ENCODE measurements at regions not wholly inside any gene's neighbourhood (a gene's known extent, or its start where the extent isn't known, plus 50 kb on each side); places are given as distances from the start of the nearest gene placed in this dataset.

DNA sequence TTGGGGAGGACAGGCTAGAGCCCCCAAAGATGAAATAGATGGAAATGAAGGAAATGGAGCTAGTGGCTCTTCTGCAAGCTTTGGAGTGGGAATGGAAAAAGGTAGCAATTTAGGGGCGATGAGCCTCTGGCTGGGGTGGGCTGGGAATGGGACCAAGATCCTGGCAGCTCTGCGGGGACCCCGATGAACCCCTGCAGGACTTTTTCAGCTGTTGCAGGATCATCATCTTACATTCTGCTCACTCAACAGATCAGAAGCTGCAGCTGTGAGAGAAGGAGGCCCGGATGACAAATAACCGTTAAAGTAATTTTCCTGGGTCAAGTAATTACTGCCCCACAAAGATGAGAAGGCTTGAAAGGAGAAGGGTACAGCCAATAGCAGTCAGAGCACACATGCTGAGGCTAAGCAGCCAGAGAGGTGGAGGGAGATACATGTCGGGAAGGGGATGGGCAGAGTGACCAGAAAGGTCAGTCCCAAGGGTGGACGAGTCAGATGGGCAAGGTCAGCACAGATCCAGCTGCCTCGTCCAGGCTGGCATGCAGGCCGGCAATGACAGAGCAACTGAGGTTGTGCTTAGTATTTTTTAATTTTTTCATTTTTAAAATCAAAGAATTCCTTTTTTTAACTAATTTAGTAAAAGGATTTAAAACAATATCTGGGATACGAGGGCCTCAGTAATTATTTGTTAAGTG, 245.0 kb upstream of the RAB6C start:
- no peaks in the 10 kb centered on the region for H3K4me1 ChIP-seq
- no peaks in the 10 kb centered on the region for H3K27me3 ChIP-seq
- H3K36me3 ChIP-seq (replicated peaks in 1 of 2; ENCODE audit: insufficient read depth in 1 of 2, low read depth in 2 of 2), result no peaks in the 10 kb centered on the region
- no peaks in the 10 kb centered on the region for H3K9me3 ChIP-seq
- ATAC-seq, result no peak
- no peak for DNase-seq
- no peak for TF ChIP-seq POLR2A (IDR thresholded peaks at IDR 0.05)
- TF ChIP-seq, protein P1, sequence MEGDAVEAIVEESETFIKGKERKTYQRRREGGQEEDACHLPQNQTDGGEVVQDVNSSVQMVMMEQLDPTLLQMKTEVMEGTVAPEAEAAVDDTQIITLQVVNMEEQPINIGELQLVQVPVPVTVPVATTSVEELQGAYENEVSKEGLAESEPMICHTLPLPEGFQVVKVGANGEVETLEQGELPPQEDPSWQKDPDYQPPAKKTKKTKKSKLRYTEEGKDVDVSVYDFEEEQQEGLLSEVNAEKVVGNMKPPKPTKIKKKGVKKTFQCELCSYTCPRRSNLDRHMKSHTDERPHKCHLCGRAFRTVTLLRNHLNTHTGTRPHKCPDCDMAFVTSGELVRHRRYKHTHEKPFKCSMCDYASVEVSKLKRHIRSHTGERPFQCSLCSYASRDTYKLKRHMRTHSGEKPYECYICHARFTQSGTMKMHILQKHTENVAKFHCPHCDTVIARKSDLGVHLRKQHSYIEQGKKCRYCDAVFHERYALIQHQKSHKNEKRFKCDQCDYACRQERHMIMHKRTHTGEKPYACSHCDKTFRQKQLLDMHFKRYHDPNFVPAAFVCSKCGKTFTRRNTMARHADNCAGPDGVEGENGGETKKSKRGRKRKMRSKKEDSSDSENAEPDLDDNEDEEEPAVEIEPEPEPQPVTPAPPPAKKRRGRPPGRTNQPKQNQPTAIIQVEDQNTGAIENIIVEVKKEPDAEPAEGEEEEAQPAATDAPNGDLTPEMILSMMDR (IDR thresholded peaks at IDR 0.05), result no peak
- H3K4me3 ChIP-seq, result no peak overlapping the region
- H3K27ac ChIP-seq, result no peak overlapping the region
- intact Hi-C loops (cut with DNase I), result no loop called here
- 88 to 91% methylated on average over 10 of the region's 10 CpGs for WGBS, 2 donors

DNA sequence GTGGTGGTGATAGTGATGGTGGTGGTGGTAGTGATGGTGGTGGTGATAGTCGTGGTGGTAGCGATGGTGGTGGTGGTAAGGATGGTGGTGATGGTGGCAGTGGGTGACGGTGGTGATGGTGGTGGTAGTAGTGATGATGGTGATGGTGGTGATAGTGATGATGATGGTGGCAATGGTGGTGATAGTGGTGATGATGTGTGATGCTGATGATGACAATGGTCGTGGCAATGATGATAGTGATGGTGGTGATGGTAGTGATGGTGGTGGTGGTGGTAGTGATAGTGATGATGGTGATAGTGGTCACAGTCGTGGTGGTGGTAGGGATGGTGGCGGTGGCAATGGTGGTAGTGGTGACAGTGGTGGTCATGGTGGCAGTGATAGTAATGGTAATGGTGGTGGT, 243.9 kb upstream of the RAB6C start:
- Histone ChIP-seq H3K36me3 (replicated peaks in 1 of 2; ENCODE audit: insufficient read depth in 1 of 2, low read depth in 2 of 2) (no peaks in the 10 kb centered on the region), H3K4me3 (no peak overlapping the region), H3K27ac (no peak overlapping the region), H3K9me3 (no peaks in the 10 kb centered on the region), H3K27me3 (no peaks in the 10 kb centered on the region), H3K4me1 (no peaks in the 10 kb centered on the region)
- DNase-seq (no peak), ATAC-seq (no peak)
- intact Hi-C loops (cut with DNase I), result no loop called here
- TF ChIP-seq, protein P1 (IDR thresholded peaks at IDR 0.05), result no peak
- no peak for TF ChIP-seq POLR2A (IDR thresholded peaks at IDR 0.05)
- 83 to 91% methylated on average over 5 of the region's 6 CpGs for WGBS, 2 donors

DNA sequence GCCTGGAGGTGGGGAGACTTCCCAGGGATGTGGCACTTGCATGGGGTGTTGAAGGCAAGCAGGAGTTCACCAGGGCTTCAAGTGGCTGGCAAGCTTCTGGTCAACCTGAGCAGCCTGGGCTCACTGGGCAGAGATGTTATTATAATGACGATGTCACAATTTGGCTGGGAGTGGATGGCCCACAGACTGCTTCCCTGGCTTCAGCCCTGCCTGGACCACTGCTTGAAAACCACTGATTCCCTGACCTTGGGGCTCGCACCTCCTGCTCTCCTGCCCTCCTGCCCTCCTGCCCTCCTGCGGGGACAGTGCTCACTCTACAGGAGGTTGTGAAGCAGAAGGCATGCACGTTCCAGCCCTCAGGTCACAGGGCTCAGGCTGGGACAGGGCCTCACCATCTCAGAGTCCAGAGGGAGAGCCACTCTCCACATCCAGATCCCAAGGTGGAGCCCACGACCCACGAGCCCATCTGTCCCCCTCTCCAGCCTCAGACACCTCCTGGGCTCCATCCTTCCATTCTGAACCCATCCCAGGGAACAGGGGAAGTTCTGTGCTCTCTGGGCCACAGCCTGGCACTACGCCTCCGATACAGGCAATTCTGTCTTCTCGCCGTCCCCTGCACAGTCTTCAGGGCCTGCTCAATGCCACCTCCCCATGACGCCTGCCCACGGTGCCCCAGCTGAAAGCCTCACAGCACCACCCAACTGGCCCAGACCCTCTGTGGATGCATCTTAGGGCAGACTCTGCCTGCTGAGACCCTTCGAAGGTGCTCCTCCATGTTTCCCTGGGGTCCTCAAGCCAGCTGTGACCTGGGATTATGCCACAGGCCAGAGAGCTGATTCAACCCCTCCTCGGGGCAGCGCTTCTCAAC, 241.6 kb upstream of the RAB6C start:
- intact Hi-C loops (cut with DNase I), result no loop called here
- no peak for ATAC-seq

DNA sequence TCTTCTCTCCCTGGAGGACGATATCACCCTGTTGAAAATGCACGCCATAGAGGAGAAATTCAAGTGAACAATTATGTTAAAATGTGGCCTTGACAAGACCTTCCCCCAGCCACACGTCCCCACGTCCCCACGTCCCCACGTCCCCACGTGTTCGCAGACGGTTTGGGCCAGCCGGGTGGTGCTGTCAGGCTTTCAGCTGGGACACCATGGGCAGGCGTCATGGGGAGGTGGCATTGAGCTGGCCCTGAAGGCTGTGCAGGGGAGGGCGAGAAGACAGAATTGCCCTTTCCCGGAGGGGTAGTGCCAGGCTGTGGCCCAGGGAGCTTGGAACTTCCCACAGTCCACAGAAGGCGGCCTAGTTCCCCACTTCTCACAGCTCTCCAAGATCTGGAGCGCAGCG, 240.7 kb upstream of the RAB6C start:
- intact Hi-C loops (cut with DNase I), result no loop called here

More for the DNA sequence above, 241.6 kb upstream of the RAB6C start:
- 85 to 88% methylated on average over 11 to 15 of the region's 15 CpGs for WGBS, 2 donors
- TF ChIP-seq POLR2A (IDR thresholded peaks at IDR 0.05), result no peak
- TF ChIP-seq, protein P1 (IDR thresholded peaks at IDR 0.05), result no peak
- Histone ChIP-seq H3K36me3 (replicated peaks in 1 of 2; ENCODE audit: insufficient read depth in 1 of 2, low read depth in 2 of 2) (no peaks in the 10 kb centered on the region), H3K27me3 (no peaks in the 10 kb centered on the region), H3K4me1 (peaks cover 10% of the 10 kb centered on the region), H3K27ac (no peak overlapping the region), H3K4me3 (no peak overlapping the region), H3K9me3 (no peaks in the 10 kb centered on the region)
- DNase-seq, result no peak

More for the DNA sequence above, 240.7 kb upstream of the RAB6C start:
- Histone ChIP-seq H3K9me3 (no peaks in the 10 kb centered on the region), H3K36me3 (replicated peaks in 1 of 2; ENCODE audit: insufficient read depth in 1 of 2, low read depth in 2 of 2) (no peaks in the 10 kb centered on the region), H3K27ac (no peak overlapping the region), H3K27me3 (no peaks in the 10 kb centered on the region), H3K4me3 (no peak overlapping the region), H3K4me1 (peaks cover 10% of the 10 kb centered on the region)
- ATAC-seq, result no peak
- TF ChIP-seq, protein P1 (IDR thresholded peaks at IDR 0.05), result no peak
- TF ChIP-seq POLR2A (IDR thresholded peaks at IDR 0.05), result no peak
- 93 to 95% methylated on average over 16 of the region's 16 CpGs for WGBS, 2 donors
- DNase-seq, result no peak
